ENCODE measurements at regions not wholly inside any gene's neighbourhood (a gene's known extent, or its start where the extent isn't known, plus 50 kb on each side); places are given as distances from the start of the nearest gene placed in this dataset.
"Not testable (repeated sequence)": the region's sequence is repeated elsewhere in the genome, so short reads cannot be mapped to it uniquely, and the experiment has no call there.

DNA sequence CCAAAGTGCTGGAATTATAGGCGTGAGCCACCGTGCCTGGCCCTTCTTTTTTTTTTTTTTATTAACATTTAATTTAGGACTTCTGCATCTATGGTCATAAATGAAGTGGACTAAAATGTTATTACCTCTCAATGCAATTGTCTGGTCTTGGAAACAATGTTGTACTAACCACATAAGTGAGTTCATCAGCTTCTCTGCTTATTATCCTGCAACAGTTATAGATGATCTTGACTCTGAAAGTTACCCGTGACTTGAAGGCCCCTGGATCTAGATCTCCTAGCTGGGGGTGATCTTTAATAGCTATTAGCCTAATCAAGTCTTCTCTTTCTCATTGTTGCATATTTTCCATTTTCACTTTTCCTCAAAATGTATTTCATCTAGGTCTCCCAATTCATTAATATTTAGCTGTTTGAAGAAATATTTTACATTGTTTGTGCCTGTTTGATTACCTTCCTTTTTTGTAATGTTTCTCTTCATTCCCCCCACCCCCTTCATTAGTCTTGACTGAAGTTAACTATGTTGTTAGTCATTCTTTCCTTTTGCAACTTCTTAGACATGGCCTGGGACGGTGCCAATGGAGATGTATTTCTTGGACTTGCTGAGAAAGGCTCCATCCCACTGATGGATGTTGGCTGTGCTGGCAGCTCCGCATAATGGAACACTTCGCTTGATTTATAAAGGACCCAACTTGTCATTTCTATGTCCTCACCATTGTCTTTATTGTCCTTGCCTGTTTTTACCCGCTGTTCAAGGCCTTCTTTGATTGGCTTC is 141.6 kb upstream of the RIOK3 start:
- DNase-seq (ENCODE audit: low spot score), result no peak
- Mint-ChIP-seq H3K27ac (no peak overlapping the region), H3K27me3 (ENCODE audit: insufficient read depth) (peaks cover 2% of the 10 kb centered on the region), H3K9me3 (no peaks in the 10 kb centered on the region), H3K4me3 (no peak overlapping the region), H3K4me1 (ENCODE audit: low read depth) (peaks cover 52% of the 10 kb centered on the region), H3K36me3 (ENCODE audit: low read depth) (no peaks in the 10 kb centered on the region)
- intact Hi-C loops (cut with micrococcal nuclease), result no loop called here

DNA sequence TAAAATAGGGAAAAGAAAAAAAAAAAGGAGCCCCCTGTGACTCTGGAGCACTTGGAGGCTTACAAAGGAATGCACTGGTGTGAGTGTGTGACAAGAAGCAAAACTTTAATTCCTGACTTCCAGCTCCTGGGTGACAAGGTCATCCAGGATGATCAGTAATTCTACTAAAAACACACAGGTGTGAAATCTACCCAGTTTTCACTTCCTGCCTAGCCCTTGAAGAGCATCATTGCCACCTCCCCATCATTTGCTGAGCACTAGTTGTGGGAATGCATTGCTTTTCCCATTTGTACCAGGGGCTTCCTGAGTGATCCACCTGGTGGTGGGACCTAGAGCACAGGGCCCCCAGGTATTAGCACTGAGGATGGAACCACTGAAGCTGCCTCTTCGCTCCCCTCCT is 139.7 kb upstream of the RIOK3 start:
- intact Hi-C loops (cut with micrococcal nuclease), result no loop called here
- no peak overlapping the region for H3K4me3 Mint-ChIP-seq
- H3K27ac Mint-ChIP-seq, result no peak overlapping the region
- H3K36me3 Mint-ChIP-seq (ENCODE audit: low read depth), result no peaks in the 10 kb centered on the region
- H3K4me1 Mint-ChIP-seq (ENCODE audit: low read depth), result peaks cover 48% of the 10 kb centered on the region
- H3K27me3 Mint-ChIP-seq (ENCODE audit: insufficient read depth), result peaks cover 2% of the 10 kb centered on the region
- no peak for DNase-seq (ENCODE audit: low spot score)
- no peaks in the 10 kb centered on the region for H3K9me3 Mint-ChIP-seq

DNA sequence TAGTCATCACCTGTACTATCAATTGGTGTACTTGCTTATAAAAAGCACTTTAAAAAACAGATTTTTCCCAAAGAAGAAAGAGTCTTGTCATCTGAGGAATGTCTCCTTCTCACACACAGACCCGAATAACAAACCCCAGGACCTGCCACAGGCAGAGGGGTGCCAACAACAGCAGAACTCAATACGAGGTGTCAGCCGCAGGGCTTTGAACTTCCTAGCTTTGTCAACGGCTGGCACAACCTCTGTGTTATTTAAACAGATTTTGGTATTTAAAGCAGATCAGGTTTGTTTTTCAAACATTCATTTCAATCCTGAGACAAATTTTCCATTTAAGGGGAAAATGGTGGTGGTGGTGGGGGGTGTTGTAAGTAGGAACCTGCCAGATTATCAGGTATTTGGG is 138.4 kb upstream of the RIOK3 start:
- DNase-seq (ENCODE audit: low spot score), result no peak
- Mint-ChIP-seq H3K4me3 (no peak overlapping the region), H3K27me3 (ENCODE audit: insufficient read depth) (peaks cover 2% of the 10 kb centered on the region), H3K36me3 (ENCODE audit: low read depth) (no peaks in the 10 kb centered on the region), H3K27ac (no peak overlapping the region), H3K9me3 (no peaks in the 10 kb centered on the region), H3K4me1 (ENCODE audit: low read depth) (peaks cover 43% of the 10 kb centered on the region)
- intact Hi-C loops (cut with micrococcal nuclease), result no loop called here

DNA sequence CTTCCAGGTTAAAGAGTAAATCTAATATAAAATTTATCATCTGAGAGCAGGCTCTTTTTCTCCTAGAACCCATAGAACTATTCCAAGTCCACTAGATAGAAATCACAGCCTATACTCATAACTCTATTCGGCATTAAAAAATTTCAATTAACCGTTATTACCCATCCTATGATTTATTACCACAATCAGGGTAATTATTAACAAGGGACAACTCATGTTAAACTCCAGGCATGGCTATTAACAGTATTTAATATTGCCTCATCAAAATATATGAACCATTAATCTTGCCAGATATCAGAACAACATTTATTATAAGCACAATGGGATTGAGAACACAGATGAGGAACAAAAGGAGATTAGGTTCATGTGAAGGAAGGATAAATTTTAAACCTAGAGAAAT is 136.8 kb upstream of the RIOK3 start:
- Mint-ChIP-seq H3K9me3 (no peaks in the 10 kb centered on the region), H3K27me3 (ENCODE audit: insufficient read depth) (peaks cover 2% of the 10 kb centered on the region), H3K36me3 (ENCODE audit: low read depth) (no peaks in the 10 kb centered on the region), H3K4me3 (no peak overlapping the region), H3K4me1 (ENCODE audit: low read depth) (peaks cover 43% of the 10 kb centered on the region), H3K27ac (no peak overlapping the region)
- intact Hi-C loops (cut with micrococcal nuclease), result no loop called here
- DNase-seq (ENCODE audit: low spot score), result no peak

DNA sequence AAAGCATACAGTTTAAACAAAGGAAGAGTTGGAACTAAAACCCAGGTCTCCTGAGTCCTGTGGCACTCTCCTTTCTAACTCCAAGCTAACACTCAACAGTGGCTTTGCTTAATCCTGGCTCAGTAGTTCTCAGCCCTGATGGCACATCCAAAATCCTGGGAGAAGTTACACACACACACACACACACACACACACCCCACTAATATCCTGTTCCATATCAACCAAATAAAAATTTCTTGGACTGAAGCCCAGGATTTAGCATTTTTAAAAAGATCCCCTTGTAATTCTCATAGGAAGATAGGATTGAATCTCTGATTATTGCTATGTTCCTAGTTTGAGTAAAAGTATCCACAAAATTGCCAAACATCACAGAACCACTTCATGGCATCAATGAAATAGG is 136.1 kb upstream of the RIOK3 start:
- Mint-ChIP-seq H3K9me3 (no peaks in the 10 kb centered on the region), H3K36me3 (ENCODE audit: low read depth) (no peaks in the 10 kb centered on the region), H3K27me3 (ENCODE audit: insufficient read depth) (peaks cover 2% of the 10 kb centered on the region), H3K4me3 (no peak overlapping the region), H3K4me1 (ENCODE audit: low read depth) (peaks cover 37% of the 10 kb centered on the region), H3K27ac (no peak overlapping the region)
- intact Hi-C loops (cut with micrococcal nuclease), result no loop called here
- no peak for DNase-seq (ENCODE audit: low spot score)

DNA sequence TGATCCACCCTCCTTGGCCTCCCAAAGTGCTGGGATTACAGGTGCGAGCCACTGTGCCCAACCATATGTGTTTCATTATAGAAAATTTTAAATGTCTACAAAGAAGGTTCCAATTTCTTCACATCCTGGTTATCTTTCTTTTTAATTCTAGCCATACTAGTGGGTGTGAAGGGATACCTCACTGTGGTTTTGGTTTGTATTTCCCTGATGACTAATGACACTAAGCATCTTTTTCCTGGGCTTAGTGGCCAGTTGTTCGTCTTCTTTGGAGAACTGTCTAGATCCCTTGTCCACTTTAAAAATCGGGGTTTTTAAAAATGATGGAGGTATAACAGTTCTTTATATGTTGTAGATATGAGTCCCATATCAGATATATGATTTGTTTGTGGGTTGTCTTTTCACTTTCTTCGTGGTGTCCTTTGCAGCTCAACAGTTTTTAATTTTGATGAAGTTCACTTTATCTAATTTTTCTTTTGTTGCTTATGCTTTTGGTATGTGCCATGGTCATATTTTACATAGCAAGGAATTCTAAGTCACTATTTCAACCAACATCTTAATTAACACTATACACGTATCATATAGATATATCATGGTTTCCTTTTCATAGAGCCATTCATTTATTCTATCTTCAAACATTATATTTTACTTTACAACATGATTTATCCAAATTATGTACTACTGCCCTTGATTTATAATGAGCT is 135.0 kb upstream of the RIOK3 start:
- Mint-ChIP-seq H3K36me3 (ENCODE audit: low read depth) (no peaks in the 10 kb centered on the region), H3K9me3 (no peaks in the 10 kb centered on the region), H3K27ac (no peak overlapping the region), H3K4me1 (ENCODE audit: low read depth) (peaks cover 29% of the 10 kb centered on the region), H3K27me3 (ENCODE audit: insufficient read depth) (peaks cover 2% of the 10 kb centered on the region), H3K4me3 (no peak overlapping the region)
- intact Hi-C loops (cut with micrococcal nuclease), result no loop called here
- no peak for DNase-seq (ENCODE audit: low spot score)

DNA sequence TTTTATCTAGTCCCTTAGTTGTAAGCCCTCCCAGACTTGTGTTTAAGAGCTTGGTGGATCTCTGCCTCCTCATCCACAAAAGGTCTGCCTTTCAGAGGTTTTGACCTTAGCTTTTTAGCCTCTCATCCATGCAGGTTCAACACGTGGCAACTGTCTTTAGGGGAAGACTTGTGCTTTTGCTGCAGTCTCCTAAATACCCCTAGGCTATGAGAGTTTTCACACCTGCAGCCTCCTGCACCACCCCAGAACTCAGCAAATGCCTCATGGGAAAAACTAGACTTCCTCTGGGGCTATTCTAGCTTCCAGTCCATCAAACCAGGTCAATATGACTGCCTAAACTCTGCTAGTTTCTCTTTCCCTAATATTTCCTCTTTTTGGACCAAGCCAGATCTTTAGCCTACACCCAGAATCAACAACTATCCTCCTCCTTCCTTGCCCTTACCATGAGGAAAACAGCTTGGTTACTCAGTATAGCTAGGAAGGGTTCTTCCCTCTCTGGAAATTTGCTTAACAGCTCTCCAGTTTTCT is 132.3 kb upstream of the RIOK3 start:
- Mint-ChIP-seq H3K4me1 (ENCODE audit: low read depth) (peaks cover 16% of the 10 kb centered on the region), H3K27ac (no peak overlapping the region), H3K9me3 (no peaks in the 10 kb centered on the region), H3K4me3 (no peak overlapping the region), H3K36me3 (ENCODE audit: low read depth) (no peaks in the 10 kb centered on the region), H3K27me3 (ENCODE audit: insufficient read depth) (no peaks in the 10 kb centered on the region)
- DNase-seq (ENCODE audit: low spot score), result no peak
- intact Hi-C loops (cut with micrococcal nuclease), result no loop called here

DNA sequence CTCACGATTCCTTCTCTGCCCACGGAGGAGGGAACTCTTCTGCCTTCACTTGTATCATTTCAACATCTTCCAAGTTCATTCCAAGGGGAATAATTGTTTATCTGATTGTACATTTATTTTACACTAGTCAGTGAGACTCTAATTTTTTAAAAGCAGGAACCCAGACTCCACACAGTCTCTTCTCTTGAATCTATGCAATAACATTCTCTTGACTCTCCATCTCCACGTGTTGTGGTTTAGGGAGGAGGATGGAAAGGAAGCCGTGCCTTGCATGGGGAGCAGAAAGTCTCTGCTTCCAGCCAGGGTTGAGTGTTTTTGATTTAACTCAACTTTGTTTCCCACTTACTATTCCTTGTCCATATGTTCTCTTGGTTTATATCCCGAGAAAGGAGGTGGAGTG is 131.1 kb upstream of the RIOK3 start:
- no peaks in the 10 kb centered on the region for H3K9me3 Mint-ChIP-seq

DNA sequence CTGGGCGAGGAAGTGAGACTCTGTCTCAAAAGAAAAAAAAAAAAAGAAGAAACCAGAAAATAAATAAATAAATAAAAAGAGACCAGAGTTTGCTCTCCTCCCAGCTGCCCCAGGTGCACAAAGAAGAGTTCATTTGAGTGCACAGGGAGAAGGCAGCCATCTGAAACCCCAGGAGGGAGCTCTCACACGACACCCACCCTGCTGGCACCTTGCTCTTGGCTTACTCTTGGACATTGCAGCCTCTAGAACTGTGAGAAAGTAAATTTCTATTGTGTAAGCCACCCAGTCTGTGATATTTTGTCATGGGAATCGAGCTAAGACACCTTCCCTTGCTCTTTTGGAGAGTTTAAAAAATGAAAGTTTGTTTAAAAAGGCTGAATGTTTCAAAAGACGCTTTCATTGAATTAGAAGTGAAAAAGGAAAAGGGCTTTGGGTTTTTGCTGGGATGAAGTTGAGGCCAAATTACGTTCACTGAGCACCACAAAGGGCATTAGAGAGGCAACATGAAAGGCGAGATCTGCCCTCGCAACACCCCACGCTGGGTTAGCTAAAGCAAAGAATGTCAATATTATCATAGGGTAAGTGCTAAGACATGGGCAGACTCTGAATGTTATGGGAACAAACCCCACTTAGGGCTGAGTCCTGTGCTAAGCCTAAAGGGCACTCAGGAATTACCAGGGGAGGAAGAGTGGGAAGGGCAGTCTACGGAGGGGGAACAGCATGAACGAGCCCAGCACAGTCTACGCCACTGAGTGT is 128.9 kb upstream of the RIOK3 start:
- Mint-ChIP-seq H3K27me3 (ENCODE audit: insufficient read depth) (peaks cover 4% of the 10 kb centered on the region), H3K4me3 (no peak overlapping the region), H3K9me3 (no peaks in the 10 kb centered on the region), H3K4me1 (ENCODE audit: low read depth) (no peaks in the 10 kb centered on the region), H3K27ac (no peak overlapping the region), H3K36me3 (ENCODE audit: low read depth) (peaks cover 2% of the 10 kb centered on the region)
- intact Hi-C loops (cut with micrococcal nuclease), result no loop called here
- no peak for DNase-seq (ENCODE audit: low spot score)

More for the DNA sequence above, 131.1 kb upstream of the RIOK3 start:
- Mint-ChIP-seq H3K27me3 (ENCODE audit: insufficient read depth) (peaks cover 3% of the 10 kb centered on the region), H3K4me3 (no peak overlapping the region), H3K36me3 (ENCODE audit: low read depth) (no peaks in the 10 kb centered on the region), H3K27ac (no peak overlapping the region), H3K4me1 (ENCODE audit: low read depth) (peaks cover 15% of the 10 kb centered on the region)
- no peak for DNase-seq (ENCODE audit: low spot score)
- intact Hi-C loops (cut with micrococcal nuclease), result no loop called here

DNA sequence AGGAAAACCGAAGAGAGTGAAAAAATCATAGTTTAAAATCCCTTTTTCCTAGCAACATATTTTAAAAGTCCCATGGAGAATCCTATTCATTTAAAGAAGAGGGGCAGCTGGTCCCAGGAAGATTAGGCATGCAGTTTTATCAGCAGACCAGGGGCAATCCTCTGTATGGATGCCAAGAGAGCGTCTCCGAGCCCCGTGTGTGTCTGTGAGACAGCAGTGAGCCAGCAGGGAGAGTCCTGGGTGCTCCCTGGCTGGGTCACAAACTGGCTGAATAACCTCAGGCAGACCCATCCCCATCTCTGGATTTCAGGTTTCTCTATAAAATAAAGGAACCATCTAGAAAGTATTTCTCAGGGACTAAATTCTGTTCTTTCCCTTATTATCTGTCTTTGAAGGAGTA is 128.2 kb upstream of the RIOK3 start:
- no peak for DNase-seq (ENCODE audit: low spot score)
- Mint-ChIP-seq H3K4me3 (no peak overlapping the region), H3K4me1 (ENCODE audit: low read depth) (no peaks in the 10 kb centered on the region), H3K9me3 (no peaks in the 10 kb centered on the region), H3K27ac (no peak overlapping the region), H3K27me3 (ENCODE audit: insufficient read depth) (peaks cover 4% of the 10 kb centered on the region), H3K36me3 (ENCODE audit: low read depth) (peaks cover 3% of the 10 kb centered on the region)
- intact Hi-C loops (cut with micrococcal nuclease), result no loop called here

DNA sequence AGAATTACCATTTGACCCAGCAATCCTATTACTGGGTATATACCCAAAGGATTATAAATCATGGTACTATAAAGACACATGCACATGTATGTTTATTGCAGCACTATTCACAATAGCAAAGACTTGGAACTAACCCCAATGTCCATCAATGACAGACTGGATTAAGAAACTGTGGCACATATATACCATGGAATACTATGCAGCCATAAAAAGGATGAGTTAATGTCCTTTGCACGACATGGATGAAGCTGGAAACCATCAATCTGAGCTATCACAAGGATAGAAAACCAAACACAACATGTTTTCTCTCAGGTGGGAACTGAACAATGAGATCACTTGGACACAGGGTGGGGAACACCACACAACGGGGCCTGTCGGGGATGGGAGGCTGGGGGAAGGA is 123.4 kb upstream of the RIOK3 start:
- H3K9me3 Mint-ChIP-seq; H3K27me3 Mint-ChIP-seq (ENCODE audit: insufficient read depth); H3K4me3 Mint-ChIP-seq; DNase-seq (ENCODE audit: low spot score); H3K27ac Mint-ChIP-seq; H3K4me1 Mint-ChIP-seq (ENCODE audit: low read depth); H3K36me3 Mint-ChIP-seq (ENCODE audit: low read depth); intact Hi-C loops (cut with micrococcal nuclease): not testable (repeated sequence)

DNA sequence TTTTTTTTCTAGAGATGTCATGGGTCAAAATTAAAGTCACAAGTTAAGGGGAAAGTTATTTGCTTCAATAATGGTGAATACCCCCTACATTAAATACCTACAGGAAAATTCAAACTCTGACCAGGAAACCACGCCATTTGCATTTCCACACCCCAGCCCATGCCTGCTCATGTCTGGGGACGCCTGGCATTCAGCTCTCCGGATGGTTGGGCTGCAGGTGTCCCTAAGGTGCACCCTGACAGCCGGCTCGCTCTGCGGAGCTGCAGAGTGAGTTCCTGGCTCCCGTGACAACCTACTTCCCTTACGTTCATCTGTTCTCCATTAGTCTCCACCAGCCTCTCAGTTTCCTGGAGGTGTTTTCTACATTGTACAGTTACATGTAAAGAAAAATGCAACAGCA is 122.7 kb upstream of the RIOK3 start:
- H3K36me3 Mint-ChIP-seq (ENCODE audit: low read depth), result peaks cover 3% of the 10 kb centered on the region
- H3K9me3 Mint-ChIP-seq, result no peaks in the 10 kb centered on the region
- no peak overlapping the region for H3K4me3 Mint-ChIP-seq
- intact Hi-C loops (cut with micrococcal nuclease), result no loop called here
- H3K4me1 Mint-ChIP-seq (ENCODE audit: low read depth), result no peaks in the 10 kb centered on the region
- H3K27me3 Mint-ChIP-seq (ENCODE audit: insufficient read depth), result peaks cover 4% of the 10 kb centered on the region
- no peak for DNase-seq (ENCODE audit: low spot score)
- no peak overlapping the region for H3K27ac Mint-ChIP-seq
